Posterior vena cava (tissue), 2 donors: ENCODE measurements at regions not wholly inside any gene's neighbourhood (a gene's known extent, or its start where the extent isn't known, plus 50 kb on each side); places are given as distances from the start of the nearest gene placed in this dataset.
"Not testable (repeated sequence)": the region's sequence is repeated elsewhere in the genome, so short reads cannot be mapped to it uniquely, and the experiment has no call there.

Source experiments
- DNase-seq: peaks from one replicate; pipeline ENCODE4 v3.0.0-alpha.2; 2020; ENCODE audit warnings: low spot score
- intact Hi-C, 2 donors: fragments of 100-400 bp; cut with DNase I; formaldehyde crosslinking; loops; one replicate each; pipeline versions ENCODE4 v1.14.1 to v1.14.2; 2022 to 2023
- donor health status: DM: yes; HTN: yes; CAD: no.
- donor health status: DM: yes; HTN: yes; CAD: no.

DNA sequence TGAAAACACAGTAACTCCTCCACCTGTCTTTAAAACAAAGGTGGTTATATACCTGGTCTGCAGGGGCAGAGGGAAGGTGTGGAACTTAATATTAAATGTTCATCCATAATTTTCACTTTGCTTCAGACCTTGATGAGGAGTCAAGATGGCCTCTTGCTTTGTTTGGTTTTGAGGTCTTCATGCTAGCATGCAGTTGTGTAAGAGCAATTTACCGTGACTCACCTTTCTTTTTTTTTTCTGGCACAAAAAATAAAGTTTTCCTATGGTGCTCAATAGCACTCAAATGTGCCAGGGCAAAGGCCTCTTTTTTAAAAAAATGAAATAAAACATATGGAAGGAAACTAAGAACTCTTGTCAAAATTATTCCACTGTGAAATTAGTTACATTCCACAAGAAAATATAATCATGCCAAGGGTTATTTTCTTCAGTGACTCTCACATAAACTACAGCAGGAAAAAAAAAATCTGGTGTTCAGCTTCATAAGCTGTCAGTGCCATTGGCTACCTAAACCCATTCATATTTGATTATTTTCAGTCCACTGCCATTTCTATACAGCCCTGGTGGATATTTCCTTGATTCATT lies 128.2 kb downstream of the SLC7A11 start:
- intact Hi-C loops = no loop called here
- no peak for DNase-seq

GRCh38 chr4:138112890-138113289 lies 129.3 kb downstream of the SLC7A11 start:
- intact Hi-C loops = not testable (repeated sequence)

DNA sequence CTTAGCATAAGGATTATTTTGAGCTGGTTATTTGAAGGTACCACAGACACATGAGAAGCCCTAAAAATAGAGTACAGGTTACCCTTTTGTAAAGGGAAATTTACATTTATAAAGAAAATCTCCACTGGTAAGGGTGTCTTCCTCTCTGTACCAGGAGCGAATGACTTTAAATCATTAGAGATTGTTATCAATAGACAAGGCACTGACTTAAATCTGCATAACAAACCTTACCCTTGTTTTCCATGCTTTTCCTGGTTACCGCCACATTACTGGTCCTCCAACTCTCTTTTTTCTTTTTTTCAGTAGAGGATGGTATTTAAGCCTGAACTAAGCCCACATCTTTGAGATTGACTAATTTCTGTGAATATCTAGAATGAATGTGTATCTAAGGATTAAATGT lies 129.8 kb downstream of the SLC7A11 start:
- DNase-seq = no peak
- intact Hi-C loops = no loop called here

More at GRCh38 chr4:138112890-138113289, 129.3 kb downstream of the SLC7A11 start:
- DNase-seq = not testable (repeated sequence)

DNA sequence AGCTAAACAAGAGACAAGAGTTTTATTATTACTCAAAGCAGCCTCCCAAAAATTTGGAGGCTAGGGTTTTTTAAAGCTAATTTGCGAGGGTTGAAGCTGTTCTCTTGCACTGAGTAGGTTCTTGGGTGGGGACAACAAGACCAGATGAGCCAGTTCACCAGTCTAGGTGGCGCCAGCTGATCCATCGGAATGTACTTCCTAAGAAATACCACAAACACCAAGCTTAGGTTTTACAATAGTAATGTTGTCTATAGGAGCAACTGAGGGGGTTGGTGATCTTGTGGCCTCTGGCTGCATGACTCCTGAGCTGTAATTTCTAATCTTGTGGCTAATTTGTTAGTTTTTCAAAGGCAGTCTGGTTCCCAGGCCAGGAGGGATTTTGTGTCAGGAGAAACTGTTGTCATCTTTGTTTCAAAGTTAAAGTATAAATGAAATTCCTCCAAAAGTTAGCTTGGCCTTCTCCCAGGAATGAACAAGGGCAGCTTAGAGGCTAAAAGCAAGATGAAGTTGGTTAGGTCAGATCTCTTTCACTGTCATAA lies 130.6 kb downstream of the SLC7A11 start:
- intact Hi-C loops = no loop called here
- no peak for DNase-seq

DNA sequence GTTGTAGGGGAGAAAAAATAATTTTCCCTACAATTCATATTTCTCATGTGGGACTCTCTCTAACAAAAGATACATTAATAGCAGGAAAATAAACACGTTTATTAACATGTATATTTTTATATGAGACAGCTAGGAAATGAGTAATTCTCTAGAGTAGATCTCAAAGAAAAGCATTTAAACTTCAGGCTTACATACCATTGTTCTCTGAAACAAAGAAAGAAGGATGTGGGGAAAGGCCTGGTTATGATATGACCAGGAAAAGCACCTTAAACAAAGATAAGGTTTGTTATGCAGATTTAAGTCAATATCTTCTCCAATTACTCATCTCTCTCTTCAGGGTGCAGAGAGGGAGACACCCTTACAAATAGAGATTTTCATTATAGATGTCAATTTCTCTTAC lies 131.3 kb downstream of the SLC7A11 start:
- DNase-seq = no peak

GRCh38 chr4:138107023-138107422 lies 135.1 kb downstream of the SLC7A11 start:
- intact Hi-C loops = no loop called here

More for the DNA sequence above, 131.3 kb downstream of the SLC7A11 start:
- intact Hi-C loops = no loop called here

DNA sequence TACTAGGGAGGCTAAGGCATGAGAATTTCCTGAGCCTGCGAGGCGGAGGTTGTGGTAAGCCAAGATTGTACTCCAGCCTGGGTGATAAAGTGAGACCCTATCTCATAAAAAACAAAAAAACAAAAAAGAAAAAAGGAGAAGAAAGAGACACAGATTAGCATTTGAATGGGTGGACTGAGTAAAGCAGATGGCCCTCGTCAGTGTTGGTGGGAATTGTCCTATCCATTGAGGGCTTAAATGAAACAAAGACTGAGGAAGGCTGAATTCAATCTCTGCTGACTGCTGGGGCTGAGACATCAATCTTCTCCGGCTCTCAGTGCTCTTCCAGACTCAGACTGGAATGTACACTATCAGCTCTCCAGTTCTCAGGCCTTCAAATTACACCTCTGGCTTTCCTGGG lies 136.8 kb downstream of the SLC7A11 start:
- DNase-seq = no peak
- intact Hi-C loops = no loop called here

More at GRCh38 chr4:138107023-138107422, 135.1 kb downstream of the SLC7A11 start:
- no peak for DNase-seq

- no peak for DNase-seq
- intact Hi-C loops = no loop called here
These were observed 137.9 kb downstream of the SLC7A11 start for GRCh38 chr4:138104284-138104680.

GRCh38 chr4:138103597-138104283 lies 138.4 kb downstream of the SLC7A11 start:
- no peak for DNase-seq
- intact Hi-C loops = no loop called here

- DNase-seq = no peak
- intact Hi-C loops = loop anchor here in 1 of 2 donors (10.0 kb wide), 1 partner anchor 975 kb away; no protein-coding TSS in a partner anchor
These were observed 142.8 kb downstream of the SLC7A11 start for GRCh38 chr4:138099385-138099784.

DNA sequence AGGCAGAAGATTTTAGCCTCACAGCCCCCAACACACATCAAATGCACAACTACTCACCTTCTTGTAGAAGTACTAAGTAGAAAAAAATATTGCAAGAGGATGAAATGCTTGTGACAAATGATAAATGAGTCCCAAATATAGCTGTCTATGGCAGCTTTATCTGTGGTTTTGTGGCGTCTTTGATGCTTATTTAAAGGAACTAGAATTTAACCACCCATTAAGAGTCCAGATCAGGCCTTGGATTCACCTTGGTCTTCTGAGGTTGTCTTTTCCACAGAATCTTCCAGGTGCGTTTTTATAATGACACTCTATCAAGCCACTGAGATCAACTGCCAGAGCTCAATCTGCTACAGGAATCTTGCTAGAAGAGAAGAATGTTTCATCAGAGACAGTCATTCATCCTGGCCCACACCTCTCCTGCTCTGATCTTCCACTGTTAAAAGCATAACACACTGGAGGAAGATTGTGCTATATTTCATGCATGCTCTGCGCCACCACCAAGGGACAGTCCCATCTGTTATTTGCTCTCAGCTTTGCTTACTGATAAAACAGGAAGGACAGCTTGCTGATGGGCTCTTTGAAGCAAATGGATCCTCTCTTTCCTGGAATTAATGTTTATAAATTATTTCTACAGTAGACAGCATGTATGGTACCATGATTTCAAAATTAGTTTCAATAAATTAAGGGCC lies 144.1 kb downstream of the SLC7A11 start:
- no peak for DNase-seq
- intact Hi-C loops = loop anchor here in 1 of 2 donors (10.0 kb wide), 1 partner anchor 973 kb away; no protein-coding TSS in a partner anchor

- no peak for DNase-seq
- intact Hi-C loops = loop anchor here in 1 of 2 donors (10.0 kb wide), 1 partner anchor 972 kb away; no protein-coding TSS in a partner anchor
These were observed 145.6 kb downstream of the SLC7A11 start for GRCh38 chr4:138096384-138097062.

- DNase-seq = no peak
- intact Hi-C loops = loop anchor here in 1 of 2 donors (10.0 kb wide), 1 partner anchor 971 kb away; no protein-coding TSS in a partner anchor
These were observed 146.8 kb downstream of the SLC7A11 start for GRCh38 chr4:138095378-138095777.

- no peak for DNase-seq
- intact Hi-C loops = loop anchor here in 1 of 2 donors (10.0 kb wide), 1 partner anchor 967 kb away; no protein-coding TSS in a partner anchor
These were observed 150.1 kb downstream of the SLC7A11 start for GRCh38 chr4:138092060-138092459.

DNA sequence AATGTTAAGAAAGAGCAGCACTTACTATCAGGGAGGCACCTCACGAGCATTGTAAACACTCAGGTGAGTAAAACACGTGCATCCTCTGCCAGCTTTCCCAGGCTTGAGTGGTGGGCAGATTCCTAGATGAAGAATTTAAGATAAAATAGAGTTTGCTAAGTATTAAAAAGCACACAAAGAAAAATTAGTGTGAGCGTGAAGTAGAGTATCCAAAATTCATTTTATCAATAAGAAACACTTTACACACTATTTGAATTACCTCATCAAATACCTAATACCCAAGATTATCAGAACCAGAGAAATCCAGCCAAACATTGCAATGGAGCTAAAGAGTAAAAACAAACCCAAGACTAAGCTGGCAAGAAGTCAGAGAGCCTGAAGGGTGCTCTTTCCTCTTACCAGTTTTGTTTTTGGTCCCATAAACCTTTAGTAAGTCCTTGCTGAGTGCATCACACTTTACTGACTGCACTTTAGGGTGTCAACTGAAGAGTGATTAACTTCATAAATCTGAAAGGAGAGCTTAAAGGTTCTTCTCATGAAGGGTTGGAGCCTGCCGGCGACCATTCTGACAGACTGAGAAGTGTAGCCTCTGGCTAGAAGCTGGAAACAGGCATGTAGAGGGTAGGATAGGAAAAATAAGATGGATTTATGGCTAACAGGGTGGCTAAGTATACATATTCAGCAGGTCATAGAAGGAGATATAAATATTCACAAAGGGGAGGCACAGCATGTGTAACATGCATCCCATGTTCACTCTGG lies 151.1 kb downstream of the SLC7A11 start:
- intact Hi-C loops = loop anchor here in 1 of 2 donors (10.0 kb wide), 1 partner anchor 966 kb away; no protein-coding TSS in a partner anchor
- no peak for DNase-seq

DNA sequence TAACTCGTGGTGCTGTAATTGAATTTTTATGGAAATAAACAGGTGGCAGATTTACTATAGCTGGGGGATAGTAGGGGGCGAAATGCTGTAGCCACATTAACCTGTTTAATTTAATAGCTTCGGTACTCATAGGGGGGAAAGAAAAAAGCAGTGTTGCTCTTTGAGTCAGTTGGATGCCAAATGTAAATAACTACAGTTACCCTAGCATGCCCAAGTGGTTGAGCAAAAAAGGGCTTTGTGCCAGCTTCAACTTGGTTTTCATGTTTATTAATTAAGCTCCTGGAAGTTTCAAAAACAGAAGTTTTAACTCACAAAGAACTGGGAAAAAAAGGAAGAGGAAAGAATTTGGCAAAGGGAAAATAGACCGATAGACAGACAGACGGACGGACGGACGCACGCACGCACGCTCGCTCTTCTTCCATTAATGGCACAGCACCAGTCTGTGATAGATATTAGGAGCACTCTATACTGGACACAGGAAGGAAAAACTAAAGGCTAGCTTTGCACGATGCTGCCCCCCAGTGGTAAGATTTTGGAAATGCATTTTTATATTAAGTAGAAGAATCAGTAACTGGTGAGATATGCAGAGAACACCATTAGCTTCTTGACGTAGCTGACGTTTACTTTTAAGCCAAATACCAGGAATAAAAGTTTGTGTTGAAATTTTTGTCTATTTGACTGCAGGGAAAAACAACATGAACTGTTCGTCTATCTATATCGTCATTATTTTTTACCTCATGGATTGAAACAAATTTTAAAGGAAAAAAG lies 151.8 kb downstream of the SLC7A11 start:
- DNase-seq = no peak
- intact Hi-C loops = loop anchor here in 1 of 2 donors (10.0 kb wide), 1 partner anchor 966 kb away; no protein-coding TSS in a partner anchor

DNA sequence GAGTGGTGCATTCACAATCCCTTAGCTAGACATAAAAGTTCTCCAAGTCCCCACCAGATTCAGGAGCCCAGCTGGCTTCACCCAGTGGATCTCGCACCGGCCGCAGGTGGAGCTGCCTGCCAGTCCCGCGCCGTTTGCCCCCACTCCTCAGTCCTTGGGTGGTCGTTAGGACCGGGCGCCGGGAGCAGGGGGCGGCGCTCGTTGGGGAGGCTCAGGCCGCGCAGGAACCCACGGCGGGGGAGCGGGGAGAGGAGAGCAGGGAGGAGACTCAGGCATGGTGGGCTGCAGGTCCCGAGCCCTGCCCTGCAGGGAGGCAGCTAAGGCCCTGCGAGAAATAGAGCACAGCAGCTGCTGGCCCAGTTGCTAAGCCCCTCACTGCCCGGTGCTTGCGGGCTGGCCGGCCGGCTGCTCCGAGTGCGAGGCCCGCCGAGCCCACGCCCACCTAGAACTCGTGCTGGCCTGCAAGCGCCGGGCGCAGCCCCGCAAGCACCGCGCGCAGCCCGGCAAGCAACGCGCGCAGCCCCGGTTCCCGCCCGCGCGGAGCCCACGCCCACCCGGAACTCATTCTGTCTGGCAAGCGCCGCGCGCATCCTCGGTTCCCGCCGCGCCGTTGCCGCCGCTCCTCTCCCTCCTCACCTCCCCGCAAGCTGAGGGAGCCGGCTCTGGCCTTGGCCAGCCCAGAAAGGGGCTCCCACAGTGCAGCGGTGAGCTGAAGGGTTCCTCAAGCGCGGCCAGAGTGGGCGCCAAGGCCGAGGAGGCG lies 153.5 kb downstream of the SLC7A11 start:
- intact Hi-C loops = loop anchor here (5.0 to 10.0 kb wide), 3 partner anchors 54 to 789 kb away; no protein-coding TSS in a partner anchor

More for the DNA sequence above, 153.5 kb downstream of the SLC7A11 start:
- no peak for DNase-seq
